GM12878 (cell line): ENCODE measurements at regions not wholly inside any gene's neighbourhood (a gene's known extent, or its start where the extent isn't known, plus 50 kb on each side); places are given as distances from the start of the nearest gene placed in this dataset.

Experiments
- BHLHE40 ChIP-seq, 2 experiments: fragments of 450-650 bp in 1 of 2; IDR thresholded peaks; 2 replicates each; pipeline ENCODE4 v1.6.1; 2011 to 2017; ENCODE audit warnings: low read depth in 2 of 2, borderline replicate concordance in 1 of 2, improper control_type of control experiment in 1 of 2, low read length in 1 of 2, mild to moderate bottlenecking in 1 of 2
- CTCF ChIP-seq, 3 experiments: IDR thresholded peaks in 2 of 3; conservative IDR thresholded peaks in 1 of 3; 2 replicates each; pipeline ENCODE4 v1.5.1; 2011; ENCODE audit warnings: low read depth in 3 of 3, low read length in 3 of 3, mild to moderate bottlenecking in 3 of 3, control low read depth in 2 of 3, moderate library complexity in 2 of 3, inconsistent platforms in 1 of 3, mixed read lengths in 1 of 3; ENCODE audit not compliant: control insufficient read depth in 2 of 3, insufficient read depth in 1 of 3; ENCODE audit errors: extremely low read depth in 1 of 3
- EZH2 ChIP-seq: IDR thresholded peaks from 2 replicates; pipeline ENCODE4 v1.6.1; 2012; ENCODE audit warnings: low read depth, mild to moderate bottlenecking, control low read depth, inconsistent platforms, low read length, borderline replicate concordance; ENCODE audit not compliant: control insufficient read depth
- HDGF ChIP-seq: fragments of 450-650 bp; IDR thresholded peaks from 2 replicates; pipeline ENCODE4 v1.6.1; 2016; ENCODE audit warnings: antibody characterized with exemption
- KDM1A ChIP-seq: fragments of 200-600 bp; sonication (generic); IDR thresholded peaks from 2 replicates; pipeline ENCODE4 v1.6.1; 2016; ENCODE audit warnings: borderline replicate concordance
- RAD21 ChIP-seq: IDR thresholded peaks from 2 replicates; pipeline ENCODE4 v1.6.1; 2011; ENCODE audit warnings: mild to moderate bottlenecking, low read depth, low read length, moderate library complexity; ENCODE audit not compliant: insufficient read depth
- REST ChIP-seq: IDR thresholded peaks from 2 replicates; pipeline ENCODE4 v1.6.1; 2012; ENCODE audit warnings: mild to moderate bottlenecking, low read depth, low read length
- TCF7 ChIP-seq: IDR thresholded peaks from 2 replicates; pipeline ENCODE4 v1.6.1; 2014; ENCODE audit warnings: antibody characterized with exemption, borderline replicate concordance

GRCh38 chr2:75828826-75829225 lies 118.1 kb upstream of the GCFC2 start:
- no peak for TF ChIP-seq REST
- TF ChIP-seq HDGF: no peak
- TF ChIP-seq CTCF (IDR thresholded peaks at IDR 0.05 in 2 of 3, conservative IDR thresholded peaks at IDR 0.05 in 1 of 3; ENCODE audit: control insufficient read depth in 2 of 3, extremely low read depth in 1 of 3, insufficient read depth in 1 of 3, low read depth in 3 of 3, low read length in 3 of 3): no peak
- TF ChIP-seq KDM1A: no peak
- no peak for TF ChIP-seq RAD21
- no peak for TF ChIP-seq EZH2
- TF ChIP-seq BHLHE40 (IDR thresholded peaks at IDR 0.05; ENCODE audit: borderline replicate concordance in 1 of 2, low read depth in 2 of 2, low read length in 1 of 2): no peak
- TF ChIP-seq TCF7: no peak
